ENCODE measurements at regions not wholly inside any gene's neighbourhood (a gene's known extent, or its start where the extent isn't known, plus 50 kb on each side); places are given as distances from the start of the nearest gene placed in this dataset.

DNA sequence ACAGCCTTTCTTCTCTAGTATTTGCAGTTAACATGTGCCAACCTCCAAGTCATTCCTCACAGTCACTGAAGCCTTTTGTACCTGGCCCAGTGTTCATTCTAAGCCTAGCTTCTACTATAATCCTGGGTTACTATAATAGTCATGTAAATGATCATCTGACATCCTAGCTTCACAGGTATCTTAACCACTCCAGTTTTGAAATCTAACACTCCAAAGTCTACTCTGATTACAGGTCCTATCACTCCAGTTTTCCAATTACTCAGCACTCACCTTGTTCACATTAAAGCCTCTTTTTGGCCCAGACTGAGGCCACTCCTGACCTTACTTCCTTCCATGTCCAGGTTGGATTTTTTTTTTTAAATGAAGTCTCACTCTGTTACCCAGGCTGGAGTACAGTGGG lies 87.6 kb upstream of the ZCCHC13 start:
- Histone ChIP-seq H3K36me3 (ENCODE audit: low read depth, missing control alignments) (no peaks in the 10 kb centered on the region), H3K4me3 (no peak overlapping the region), H3K9me3 (no peaks in the 10 kb centered on the region), H3K27ac (no peak overlapping the region), H3K4me1 (no peaks in the 10 kb centered on the region), H3K27me3 (no peaks in the 10 kb centered on the region)
- intact Hi-C loops (cut with DNase I; ENCODE audit: low total_unique reads) = no loop called here
- DNase-seq = no peak
- TF ChIP-seq CTCF (IDR thresholded peaks at IDR 0.05) (no peak), POLR2A (IDR thresholded peaks at IDR 0.05) (no peak)

GRCh38 chrX:74211911-74212310 lies 92.1 kb upstream of the ZCCHC13 start:
- Histone ChIP-seq H3K4me3 (no peak overlapping the region), H3K27ac (no peak overlapping the region), H3K36me3 (ENCODE audit: low read depth, missing control alignments) (no peaks in the 10 kb centered on the region), H3K9me3 (no peaks in the 10 kb centered on the region), H3K27me3 (no peaks in the 10 kb centered on the region), H3K4me1 (no peaks in the 10 kb centered on the region)
- DNase-seq = no peak
- WGBS, 2 donors = 96 to 100% methylated on average over 1 of the region's 1 CpG
- intact Hi-C loops (cut with DNase I; ENCODE audit: low total_unique reads) = no loop called here
- TF ChIP-seq POLR2A (IDR thresholded peaks at IDR 0.05) (no peak), CTCF (IDR thresholded peaks at IDR 0.05) (no peak)

- no peak for DNase-seq
- intact Hi-C loops (cut with DNase I; ENCODE audit: low total_unique reads) = no loop called here
- Histone ChIP-seq H3K4me1 (no peaks in the 10 kb centered on the region), H3K4me3 (no peak overlapping the region), H3K27ac (no peak overlapping the region), H3K36me3 (ENCODE audit: low read depth, missing control alignments) (no peaks in the 10 kb centered on the region), H3K9me3 (no peaks in the 10 kb centered on the region), H3K27me3 (no peaks in the 10 kb centered on the region)
- no peak for TF ChIP-seq POLR2A (IDR thresholded peaks at IDR 0.05)
- TF ChIP-seq CTCF (IDR thresholded peaks at IDR 0.05) = no peak
- WGBS, 2 donors = 97 to 98% methylated on average over 3 of the region's 3 CpGs
Observed at GRCh38 chrX:74207539-74207938, 96.4 kb upstream of the ZCCHC13 start.

- Histone ChIP-seq H3K4me1 (no peaks in the 10 kb centered on the region), H3K36me3 (ENCODE audit: low read depth, missing control alignments) (no peaks in the 10 kb centered on the region), H3K27ac (no peak overlapping the region), H3K27me3 (no peaks in the 10 kb centered on the region), H3K4me3 (no peak overlapping the region), H3K9me3 (no peaks in the 10 kb centered on the region)
- DNase-seq = no peak
- intact Hi-C loops (cut with DNase I; ENCODE audit: low total_unique reads) = no loop called here
- TF ChIP-seq CTCF (IDR thresholded peaks at IDR 0.05) = no peak
- no peak for TF ChIP-seq POLR2A (IDR thresholded peaks at IDR 0.05)
Observed at GRCh38 chrX:74195605-74196004, 108.4 kb upstream of the ZCCHC13 start.

- Histone ChIP-seq H3K36me3 (ENCODE audit: low read depth, missing control alignments) (no peaks in the 10 kb centered on the region), H3K9me3 (no peaks in the 10 kb centered on the region), H3K4me3 (no peak overlapping the region), H3K4me1 (no peaks in the 10 kb centered on the region), H3K27me3 (no peaks in the 10 kb centered on the region), H3K27ac (no peak overlapping the region)
- no peak for DNase-seq
- WGBS, 2 donors = no CpG with 5 or more reads among the region's 2 CpGs
- intact Hi-C loops (cut with DNase I; ENCODE audit: low total_unique reads) = no loop called here
- no peak for TF ChIP-seq POLR2A (IDR thresholded peaks at IDR 0.05)
- TF ChIP-seq CTCF (IDR thresholded peaks at IDR 0.05) = no peak
Observed at GRCh38 chrX:74195120-74195519, 108.9 kb upstream of the ZCCHC13 start.

Measured in testis (tissue), 2 donors.